ENCODE measurements at regions not wholly inside any gene's neighbourhood (a gene's known extent, or its start where the extent isn't known, plus 50 kb on each side); places are given as distances from the start of the nearest gene placed in this dataset.

DNA sequence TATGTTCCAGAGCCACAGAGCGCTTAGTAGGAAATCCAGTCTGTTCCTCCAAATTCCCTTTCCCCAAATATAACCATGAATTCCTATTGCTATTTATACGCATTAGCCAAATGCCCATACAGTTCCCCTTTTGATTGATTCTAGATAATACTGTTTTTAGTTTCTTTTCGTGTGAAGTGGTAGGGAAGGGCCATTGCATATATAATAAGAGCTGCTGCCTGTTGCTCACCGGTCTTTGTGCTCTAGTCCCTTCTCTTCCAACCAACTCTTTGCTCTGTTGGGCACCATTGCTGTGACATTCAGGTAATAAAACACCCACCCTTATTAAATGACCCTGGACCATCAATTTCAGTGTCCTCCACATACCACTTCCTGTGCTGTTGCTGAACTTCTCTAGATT, 379.9 kb upstream of the KCNMB2 start:
- TF ChIP-seq, protein P1, sequence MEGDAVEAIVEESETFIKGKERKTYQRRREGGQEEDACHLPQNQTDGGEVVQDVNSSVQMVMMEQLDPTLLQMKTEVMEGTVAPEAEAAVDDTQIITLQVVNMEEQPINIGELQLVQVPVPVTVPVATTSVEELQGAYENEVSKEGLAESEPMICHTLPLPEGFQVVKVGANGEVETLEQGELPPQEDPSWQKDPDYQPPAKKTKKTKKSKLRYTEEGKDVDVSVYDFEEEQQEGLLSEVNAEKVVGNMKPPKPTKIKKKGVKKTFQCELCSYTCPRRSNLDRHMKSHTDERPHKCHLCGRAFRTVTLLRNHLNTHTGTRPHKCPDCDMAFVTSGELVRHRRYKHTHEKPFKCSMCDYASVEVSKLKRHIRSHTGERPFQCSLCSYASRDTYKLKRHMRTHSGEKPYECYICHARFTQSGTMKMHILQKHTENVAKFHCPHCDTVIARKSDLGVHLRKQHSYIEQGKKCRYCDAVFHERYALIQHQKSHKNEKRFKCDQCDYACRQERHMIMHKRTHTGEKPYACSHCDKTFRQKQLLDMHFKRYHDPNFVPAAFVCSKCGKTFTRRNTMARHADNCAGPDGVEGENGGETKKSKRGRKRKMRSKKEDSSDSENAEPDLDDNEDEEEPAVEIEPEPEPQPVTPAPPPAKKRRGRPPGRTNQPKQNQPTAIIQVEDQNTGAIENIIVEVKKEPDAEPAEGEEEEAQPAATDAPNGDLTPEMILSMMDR (conservative IDR thresholded peaks at IDR 0.05; ENCODE audit: low read depth, low read length), result no peak
- TF ChIP-seq EZH2 (IDR thresholded peaks at IDR 0.05; ENCODE audit: low read length, unreplicated experiment) (no peak), EZH2phosphoT487 (IDR thresholded peaks at IDR 0.05; ENCODE audit: borderline replicate concordance, low read length) (no peak)

Measured in PC-3 (cell line).